G401 (cell line): ENCODE measurements at regions not wholly inside any gene's neighbourhood (a gene's known extent, or its start where the extent isn't known, plus 50 kb on each side); places are given as distances from the start of the nearest gene placed in this dataset.
"Not testable (repeated sequence)": the region's sequence is repeated elsewhere in the genome, so short reads cannot be mapped to it uniquely, and the experiment has no call there.

ENCODE experiments used
- DNase-seq: peaks from one replicate; pipeline ENCODE4 v3.0.0-alpha.2; 2015; ENCODE audit warnings: low spot score
- in situ Hi-C: cut with HindIII; loops from 2 replicates; pipeline ENCODE4 v1.10.0; 2016; ENCODE audit warnings: low sequenced_read_pairs, mixed read lengths

- in situ Hi-C loops, result no loop called here
- DNase-seq, result no peak
Measured at GRCh38 chr20:50446351-50447101, 63.7 kb upstream of the PTPN1 start.

DNA sequence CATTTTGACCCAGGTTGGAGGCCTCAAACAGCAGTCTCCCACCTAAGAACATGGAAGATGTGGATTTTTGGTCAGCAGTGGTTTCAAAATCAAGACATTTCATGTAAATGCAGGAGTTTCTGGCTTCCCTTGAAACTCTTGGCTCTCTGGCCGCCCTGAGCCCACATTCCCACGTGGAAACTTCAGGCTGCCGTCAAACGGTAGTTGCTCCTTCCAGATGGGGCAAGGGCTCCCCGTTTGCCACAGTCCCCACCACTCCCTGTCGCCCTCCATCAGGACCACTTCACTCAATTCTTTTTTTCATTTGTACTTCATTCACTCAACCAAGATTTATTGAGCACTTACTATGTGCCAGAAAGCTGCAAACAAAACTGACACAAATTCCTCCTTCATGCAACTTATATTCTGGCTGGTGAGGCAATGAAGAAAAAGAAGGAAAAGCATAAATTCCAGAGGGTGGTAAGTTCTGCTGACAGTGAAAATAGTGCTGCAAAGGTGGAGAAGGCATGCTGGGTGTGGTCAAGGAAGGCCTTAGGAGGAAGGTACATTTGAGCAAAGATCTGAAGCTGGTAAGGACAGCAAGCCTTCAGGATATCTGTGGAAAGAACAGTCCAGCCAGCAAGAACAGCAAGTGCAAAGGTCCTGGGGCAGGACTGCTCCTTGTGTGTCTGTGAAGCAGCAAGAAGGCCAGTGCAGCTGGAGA is 62.9 kb upstream of the PTPN1 start:
- in situ Hi-C loops, result no loop called here
- DNase-seq, result no peak

DNA sequence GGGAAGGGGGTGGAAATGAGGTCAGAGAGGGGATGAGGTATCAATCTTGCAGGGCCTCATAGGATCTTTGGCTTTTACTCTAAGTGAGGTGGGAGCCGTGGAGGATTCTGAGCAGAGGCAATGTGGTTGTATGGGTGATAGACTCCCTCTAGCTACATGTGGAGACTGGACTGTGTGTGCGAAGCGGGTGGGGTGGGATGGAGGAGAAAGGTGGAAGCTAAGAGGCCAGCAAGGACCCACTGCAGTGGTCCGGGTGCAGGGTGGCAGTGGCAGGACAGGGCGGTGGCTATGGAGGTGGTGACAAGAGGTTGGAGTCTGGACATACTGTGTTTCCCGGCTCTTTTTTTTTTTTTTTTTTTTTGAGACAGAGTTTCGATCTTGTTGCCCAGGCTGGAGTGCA is 62.4 kb upstream of the PTPN1 start:
- in situ Hi-C loops, result no loop called here
- DNase-seq, result no peak

GRCh38 chr20:50448625-50449403 is 61.4 kb upstream of the PTPN1 start:
- in situ Hi-C loops, DNase-seq: not testable (repeated sequence)

DNA sequence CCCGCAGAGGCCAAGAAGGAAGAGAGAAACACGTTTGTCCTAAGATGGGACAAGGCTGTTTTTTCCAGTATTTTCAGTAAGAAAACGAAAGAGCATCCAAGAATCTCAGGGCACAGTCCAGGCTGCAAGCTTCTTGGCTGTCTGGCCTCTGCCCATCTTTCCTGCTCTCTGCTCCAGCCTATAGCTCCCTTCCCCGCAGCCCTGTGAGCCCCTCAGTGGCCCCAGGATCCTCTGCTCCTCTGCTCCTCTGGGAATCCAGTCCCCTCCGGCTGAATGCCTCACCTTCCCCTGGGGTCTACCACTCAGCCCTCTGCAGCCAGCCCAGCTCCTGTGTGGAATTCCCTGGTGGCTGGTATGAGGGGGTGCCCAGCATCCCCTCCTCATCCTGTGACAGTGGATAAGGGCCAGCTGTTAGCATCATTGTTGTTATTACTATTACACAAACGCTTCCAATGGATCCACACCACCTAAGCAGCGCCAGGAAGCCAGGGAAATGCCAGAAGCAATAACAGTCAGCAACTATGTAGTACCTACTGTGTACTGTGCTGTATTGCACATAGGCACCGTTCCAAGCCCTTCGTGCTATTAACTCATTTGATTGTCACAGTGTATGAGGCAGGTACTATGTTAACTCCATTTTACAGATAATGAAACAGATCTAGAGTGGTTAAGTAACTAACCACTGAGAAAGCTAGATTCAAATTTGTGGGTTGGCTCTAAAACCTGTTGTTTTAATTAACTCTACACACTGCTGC is 60.3 kb upstream of the PTPN1 start:
- in situ Hi-C loops, result no loop called here
- no peak for DNase-seq

- DNase-seq, result no peak
- in situ Hi-C loops, result no loop called here
Measured at GRCh38 chr20:50450493-50450826, 59.7 kb upstream of the PTPN1 start.

DNA sequence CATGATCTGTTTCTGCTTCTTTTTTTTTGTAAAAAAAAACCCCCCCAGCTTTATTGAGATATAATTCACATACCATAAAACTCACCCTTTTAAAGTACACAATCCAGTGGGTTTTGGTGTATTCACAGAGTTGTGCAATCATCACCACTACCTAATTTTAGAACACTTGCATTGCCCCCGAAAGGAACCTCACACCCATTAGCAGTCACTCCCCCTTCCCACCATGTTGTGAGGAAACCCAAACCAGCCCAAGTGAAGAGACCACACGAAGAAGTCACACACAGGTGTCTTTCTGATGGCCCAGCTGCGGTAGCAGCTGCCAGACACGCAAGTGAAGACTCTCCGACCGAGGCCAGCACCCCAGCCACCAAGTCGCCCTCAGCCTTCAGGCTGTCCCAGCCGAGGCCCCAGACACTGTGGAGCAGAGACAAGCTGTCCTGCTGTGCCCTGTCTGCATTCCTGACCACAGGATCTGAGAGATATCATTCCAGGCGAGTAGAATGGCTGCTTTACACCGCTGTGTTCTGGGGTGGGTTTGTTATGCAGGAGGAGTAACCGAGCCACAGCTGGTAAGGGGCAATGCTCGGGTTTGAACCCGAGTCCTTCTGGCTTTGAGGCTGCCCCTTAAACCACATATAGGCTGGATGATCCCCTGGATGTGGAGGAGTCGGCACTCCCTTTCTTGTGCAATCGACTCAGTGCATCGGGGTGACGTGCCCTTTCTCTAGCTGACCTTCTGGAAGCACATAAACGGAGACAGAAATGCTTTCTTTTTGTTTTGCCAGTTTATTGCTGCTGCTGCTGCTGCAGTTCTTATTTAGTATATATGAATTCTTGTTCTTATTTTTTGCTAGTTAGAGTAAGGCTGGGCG is 59.1 kb upstream of the PTPN1 start:
- no peak for DNase-seq
- in situ Hi-C loops, result no loop called here

GRCh38 chr20:50451792-50452425 is 58.3 kb upstream of the PTPN1 start:
- in situ Hi-C loops, result not testable (repeated sequence)

GRCh38 chr20:50453533-50454244 is 56.5 kb upstream of the PTPN1 start:
- DNase-seq, result no peak
- in situ Hi-C loops, result no loop called here

More at GRCh38 chr20:50451792-50452425, 58.3 kb upstream of the PTPN1 start:
- not testable (repeated sequence) for DNase-seq

GRCh38 chr20:50455245-50455644 is 54.9 kb upstream of the PTPN1 start:
- in situ Hi-C loops, result not testable (repeated sequence)

GRCh38 chr20:50455656-50456451 is 54.3 kb upstream of the PTPN1 start:
- no peak for DNase-seq
- in situ Hi-C loops, result no loop called here

More at GRCh38 chr20:50455245-50455644, 54.9 kb upstream of the PTPN1 start:
- not testable (repeated sequence) for DNase-seq

- in situ Hi-C loops, result no loop called here
- no peak for DNase-seq
Measured at GRCh38 chr20:50456452-50457324, 53.5 kb upstream of the PTPN1 start.

DNA sequence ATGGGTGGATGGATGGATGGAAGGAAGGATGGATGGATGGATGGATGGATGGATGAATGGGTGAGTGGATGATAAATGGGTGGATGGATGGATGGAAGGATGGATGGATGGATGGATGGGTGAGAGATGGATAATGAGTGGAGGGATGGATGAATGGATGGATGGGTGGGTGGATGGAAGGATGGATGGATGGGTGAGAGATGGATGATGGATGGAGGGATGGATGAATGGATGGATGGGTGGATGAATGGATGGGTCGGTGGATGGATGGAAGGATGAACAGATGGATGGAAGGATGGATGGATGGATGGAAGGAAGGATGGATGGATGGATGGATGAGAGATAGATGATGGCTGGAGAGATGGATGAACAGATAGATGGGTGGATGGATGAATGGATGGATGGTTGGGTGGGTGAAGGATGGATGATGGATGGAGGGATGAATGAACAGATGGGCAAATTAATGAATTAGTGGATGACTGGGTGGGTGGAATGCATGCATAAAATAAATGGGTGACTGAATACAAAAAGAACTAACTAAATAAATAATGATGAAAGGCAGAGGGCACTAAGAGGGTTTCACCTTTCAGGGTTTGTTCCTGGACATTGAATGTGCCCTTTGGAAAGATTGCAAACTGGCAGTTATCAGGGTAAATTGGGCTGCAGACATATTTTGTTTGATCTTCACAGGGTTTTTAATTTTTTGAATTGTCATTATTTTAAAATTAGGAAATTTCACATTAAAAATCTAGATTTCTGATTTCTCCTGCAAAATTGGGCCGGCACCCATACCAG is 50.9 kb upstream of the PTPN1 start:
- in situ Hi-C loops, result no loop called here
- no peak for DNase-seq

- no peak for DNase-seq
- in situ Hi-C loops, result no loop called here
Measured at GRCh38 chr20:50460115-50460607, 50.0 kb upstream of the PTPN1 start.
